ENCODE measurements at regions not wholly inside any gene's neighbourhood (a gene's known extent, or its start where the extent isn't known, plus 50 kb on each side); places are given as distances from the start of the nearest gene placed in this dataset.

GRCh38 chr4:101458473-101458872 lies 111.1 kb upstream of the PPP3CA start:
- no peak for TF ChIP-seq CTCF (IDR thresholded peaks at IDR 0.05; ENCODE audit: poor library complexity)
- no peak for TF ChIP-seq EZH2phosphoT487 (IDR thresholded peaks at IDR 0.05; ENCODE audit: low read depth, severe bottlenecking, unreplicated experiment)
- TF ChIP-seq EZH2 (IDR thresholded peaks at IDR 0.05; ENCODE audit: borderline replicate concordance) = no peak
